ENCODE measurements at regions not wholly inside any gene's neighbourhood (a gene's known extent, or its start where the extent isn't known, plus 50 kb on each side); places are given as distances from the start of the nearest gene placed in this dataset.

GRCh38 chr12:128008341-128008740, 258.6 kb upstream of the TMEM132C start:
- SMC1A ChIA-PET (ENCODE audit: uncharacterized antibody, unreplicated experiment): no interaction called here

GRCh38 chr12:128009108-128009507, 257.9 kb upstream of the TMEM132C start:
- no peaks in the 10 kb centered on the region for H3K36me3 ChIP-seq (ENCODE audit: control insufficient read depth in 2 of 2, insufficient read depth in 2 of 2, low read length in 1 of 2)
- ATAC-seq (no peak), DNase-seq (ENCODE audit: low read depth, low spot score) (no peak), FAIRE-seq (no peak)
- no peak overlapping the region for H2AFZ ChIP-seq (ENCODE audit: control insufficient read depth, low read depth, low read length)
- no peak overlapping the region for H3K4me3 ChIP-seq
- H3K79me2 ChIP-seq (ENCODE audit: control insufficient read depth, insufficient read depth, low read length): no peaks in the 10 kb centered on the region
- no peak overlapping the region for H3K27ac ChIP-seq (ENCODE audit: control insufficient read depth, insufficient read depth)
- no peaks in the 10 kb centered on the region for H3K27me3 ChIP-seq (replicated peaks in 1 of 2; ENCODE audit: control insufficient read depth in 2 of 2, insufficient read depth in 2 of 2, low read length in 1 of 2)
- SMC1A ChIA-PET (ENCODE audit: uncharacterized antibody, unreplicated experiment): no interaction called here
- POLR2A ChIA-PET: no interaction called here
- BruUV-seq (replicated peaks): no TSS peak
- RAD21 ChIA-PET (ENCODE audit: unreplicated experiment): no interaction called here
- intact Hi-C loops (cut with micrococcal nuclease; ENCODE audit: unreplicated experiment): no loop called here
- 35% methylated on average over 8 of the region's 8 CpGs for WGBS (ENCODE audit: insufficient coverage, insufficient replicate concordance, low lambda C conversion rate, missing lambda C conversion rate)
- no peaks in the 10 kb centered on the region for H3K9me3 ChIP-seq (replicated peaks; ENCODE audit: control insufficient read depth, insufficient read depth, low read length)
- no peaks in the 10 kb centered on the region for H4K20me1 ChIP-seq (ENCODE audit: control insufficient read depth, insufficient read depth)
- no peak overlapping the region for H3K4me2 ChIP-seq (ENCODE audit: control insufficient read depth, insufficient read depth)
- H3K9ac ChIP-seq (ENCODE audit: control insufficient read depth, insufficient read depth, low read length): no peak overlapping the region
- in situ Hi-C loops (cut with MboI): no loop called here
- CTCF ChIA-PET: interaction anchor here (0.5 kb wide), 1 partner anchor 770 kb away, joined by 3 read pairs; no protein-coding TSS in a partner anchor
- H3K4me1 ChIP-seq (ENCODE audit: control insufficient read depth, insufficient read depth, low read length): no peaks in the 10 kb centered on the region
- TF ChIP-seq IKZF2 (IDR thresholded peaks at IDR 0.05) (no peak), RFX5 (IDR thresholded peaks at IDR 0.05; ENCODE audit: low read depth, low read length) (no peak), BCL11A (IDR thresholded peaks at IDR 0.05; ENCODE audit: low read depth, low read length) (no peak), ZSCAN29 (IDR thresholded peaks at IDR 0.05) (no peak), POLR2AphosphoS5 (IDR thresholded peaks at IDR 0.05; ENCODE audit: low read length) (no peak), TCF12 (IDR thresholded peaks at IDR 0.05; ENCODE audit: low read depth, low read length) (no peak), SMC3 (IDR thresholded peaks at IDR 0.05; ENCODE audit: borderline replicate concordance, low read length) (no peak), SIN3A (IDR thresholded peaks at IDR 0.05; ENCODE audit: low read depth, low read length) (no peak), JUND (IDR thresholded peaks at IDR 0.05; ENCODE audit: low read depth, low read length) (no peak), ETV6 (conservative IDR thresholded peaks at IDR 0.05 in 1 of 2, IDR thresholded peaks at IDR 0.05 in 1 of 2; ENCODE audit: borderline replicate concordance in 1 of 2, low read depth in 1 of 2) (no peak), RBBP5 (conservative IDR thresholded peaks at IDR 0.05) (no peak), JUNB (IDR thresholded peaks at IDR 0.05) (no peak), EED (IDR thresholded peaks at IDR 0.05; ENCODE audit: low read depth) (no peak)

More at GRCh38 chr12:128008341-128008740, 258.6 kb upstream of the TMEM132C start:
- no peaks in the 10 kb centered on the region for H3K79me2 ChIP-seq (ENCODE audit: control insufficient read depth, insufficient read depth, low read length)
- DNase-seq (ENCODE audit: low read depth, low spot score) (no peak), FAIRE-seq (no peak), ATAC-seq (no peak)
- no peak overlapping the region for H3K9ac ChIP-seq (ENCODE audit: control insufficient read depth, insufficient read depth, low read length)
- no peak for TF ChIP-seq ZBTB33 (IDR thresholded peaks at IDR 0.05)
- no peaks in the 10 kb centered on the region for H3K4me1 ChIP-seq (ENCODE audit: control insufficient read depth, insufficient read depth, low read length)
- no peak overlapping the region for H3K27ac ChIP-seq (ENCODE audit: control insufficient read depth, insufficient read depth)
- no peaks in the 10 kb centered on the region for H3K27me3 ChIP-seq (replicated peaks in 1 of 2; ENCODE audit: control insufficient read depth in 2 of 2, insufficient read depth in 2 of 2, low read length in 1 of 2)
- in situ Hi-C loops (cut with MboI): no loop called here
- H3K4me2 ChIP-seq (ENCODE audit: control insufficient read depth, insufficient read depth): no peak overlapping the region
- CTCF ChIA-PET: no interaction called here
- RAD21 ChIA-PET (ENCODE audit: unreplicated experiment): no interaction called here
- H3K9me3 ChIP-seq (replicated peaks; ENCODE audit: control insufficient read depth, insufficient read depth, low read length): no peaks in the 10 kb centered on the region
- BruUV-seq (replicated peaks): no TSS peak
- POLR2A ChIA-PET: no interaction called here
- intact Hi-C loops (cut with micrococcal nuclease; ENCODE audit: unreplicated experiment): no loop called here
- no peaks in the 10 kb centered on the region for H3K36me3 ChIP-seq (ENCODE audit: control insufficient read depth in 2 of 2, insufficient read depth in 2 of 2, low read length in 1 of 2)
- no peak overlapping the region for H2AFZ ChIP-seq (ENCODE audit: control insufficient read depth, low read depth, low read length)
- WGBS (ENCODE audit: insufficient coverage, insufficient replicate concordance, low lambda C conversion rate, missing lambda C conversion rate): 10% methylated on average over 3 of the region's 3 CpGs
- H3K4me3 ChIP-seq: no peak overlapping the region
- H4K20me1 ChIP-seq (ENCODE audit: control insufficient read depth, insufficient read depth): no peaks in the 10 kb centered on the region
